ENCODE measurements at regions not wholly inside any gene's neighbourhood (a gene's known extent, or its start where the extent isn't known, plus 50 kb on each side); places are given as distances from the start of the nearest gene placed in this dataset.

GRCh38 chr4:125262502-125262901, 52.3 kb upstream of the FAT4 start:
- H3K9me3 ChIP-seq, result no peaks in the 10 kb centered on the region
- TF ChIP-seq, protein P1, sequence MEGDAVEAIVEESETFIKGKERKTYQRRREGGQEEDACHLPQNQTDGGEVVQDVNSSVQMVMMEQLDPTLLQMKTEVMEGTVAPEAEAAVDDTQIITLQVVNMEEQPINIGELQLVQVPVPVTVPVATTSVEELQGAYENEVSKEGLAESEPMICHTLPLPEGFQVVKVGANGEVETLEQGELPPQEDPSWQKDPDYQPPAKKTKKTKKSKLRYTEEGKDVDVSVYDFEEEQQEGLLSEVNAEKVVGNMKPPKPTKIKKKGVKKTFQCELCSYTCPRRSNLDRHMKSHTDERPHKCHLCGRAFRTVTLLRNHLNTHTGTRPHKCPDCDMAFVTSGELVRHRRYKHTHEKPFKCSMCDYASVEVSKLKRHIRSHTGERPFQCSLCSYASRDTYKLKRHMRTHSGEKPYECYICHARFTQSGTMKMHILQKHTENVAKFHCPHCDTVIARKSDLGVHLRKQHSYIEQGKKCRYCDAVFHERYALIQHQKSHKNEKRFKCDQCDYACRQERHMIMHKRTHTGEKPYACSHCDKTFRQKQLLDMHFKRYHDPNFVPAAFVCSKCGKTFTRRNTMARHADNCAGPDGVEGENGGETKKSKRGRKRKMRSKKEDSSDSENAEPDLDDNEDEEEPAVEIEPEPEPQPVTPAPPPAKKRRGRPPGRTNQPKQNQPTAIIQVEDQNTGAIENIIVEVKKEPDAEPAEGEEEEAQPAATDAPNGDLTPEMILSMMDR (IDR thresholded peaks at IDR 0.05), result no peak
- TF ChIP-seq POLR2A (IDR thresholded peaks at IDR 0.05), result no peak
- no peaks in the 10 kb centered on the region for H3K36me3 ChIP-seq
- H3K4me3 ChIP-seq, result no peak overlapping the region
- no peak overlapping the region for H3K27ac ChIP-seq
- no peaks in the 10 kb centered on the region for H3K4me1 ChIP-seq
- no peaks in the 10 kb centered on the region for H3K27me3 ChIP-seq
- DNase-seq, result no peak

DNA sequence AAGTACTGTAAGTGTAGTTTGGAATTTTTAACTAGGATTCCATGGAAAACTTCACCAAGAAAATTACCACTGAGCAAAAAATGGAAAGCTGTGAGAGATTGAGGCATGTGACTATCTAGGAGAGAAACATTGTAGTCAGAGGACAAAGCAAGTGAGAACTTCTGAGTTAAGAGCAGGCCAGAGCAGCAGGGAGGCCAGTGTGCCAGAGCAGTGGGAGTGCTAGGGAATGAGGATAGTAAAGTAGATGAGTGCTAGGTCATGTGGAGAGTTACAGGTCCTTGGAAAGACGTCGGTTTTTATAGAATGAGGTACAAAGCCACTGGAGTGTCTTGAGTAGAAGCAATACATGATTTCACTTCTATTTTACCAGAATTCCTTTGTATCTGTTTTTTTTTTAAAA, 52.7 kb upstream of the FAT4 start:
- DNase-seq, result no peak
- Histone ChIP-seq H3K4me3 (no peak overlapping the region), H3K9me3 (no peaks in the 10 kb centered on the region), H3K36me3 (no peaks in the 10 kb centered on the region), H3K27me3 (no peaks in the 10 kb centered on the region), H3K27ac (no peak overlapping the region), H3K4me1 (no peaks in the 10 kb centered on the region)
- TF ChIP-seq, protein P1 (IDR thresholded peaks at IDR 0.05), result no peak
- no peak for TF ChIP-seq POLR2A (IDR thresholded peaks at IDR 0.05)

GRCh38 chr4:125254106-125254505, 60.6 kb upstream of the FAT4 start:
- Histone ChIP-seq H3K4me3 (no peak overlapping the region), H3K27ac (no peak overlapping the region), H3K9me3 (no peaks in the 10 kb centered on the region), H3K4me1 (no peaks in the 10 kb centered on the region), H3K27me3 (no peaks in the 10 kb centered on the region), H3K36me3 (no peaks in the 10 kb centered on the region)
- TF ChIP-seq, protein P1 (IDR thresholded peaks at IDR 0.05), result no peak
- no peak for TF ChIP-seq POLR2A (IDR thresholded peaks at IDR 0.05)
- DNase-seq, result no peak

- no peak overlapping the region for H3K27ac ChIP-seq
- H3K9me3 ChIP-seq, result no peaks in the 10 kb centered on the region
- no peaks in the 10 kb centered on the region for H3K36me3 ChIP-seq
- DNase-seq, result no peak
- H3K27me3 ChIP-seq, result no peaks in the 10 kb centered on the region
- H3K4me3 ChIP-seq, result no peak overlapping the region
- H3K4me1 ChIP-seq, result no peaks in the 10 kb centered on the region
- no peak for TF ChIP-seq POLR2A (IDR thresholded peaks at IDR 0.05)
- TF ChIP-seq, protein P1 (IDR thresholded peaks at IDR 0.05), result peak in 1 of 6 experiments; percentile 12
Measured at GRCh38 chr4:125244848-125245450, 69.8 kb upstream of the FAT4 start.

DNA sequence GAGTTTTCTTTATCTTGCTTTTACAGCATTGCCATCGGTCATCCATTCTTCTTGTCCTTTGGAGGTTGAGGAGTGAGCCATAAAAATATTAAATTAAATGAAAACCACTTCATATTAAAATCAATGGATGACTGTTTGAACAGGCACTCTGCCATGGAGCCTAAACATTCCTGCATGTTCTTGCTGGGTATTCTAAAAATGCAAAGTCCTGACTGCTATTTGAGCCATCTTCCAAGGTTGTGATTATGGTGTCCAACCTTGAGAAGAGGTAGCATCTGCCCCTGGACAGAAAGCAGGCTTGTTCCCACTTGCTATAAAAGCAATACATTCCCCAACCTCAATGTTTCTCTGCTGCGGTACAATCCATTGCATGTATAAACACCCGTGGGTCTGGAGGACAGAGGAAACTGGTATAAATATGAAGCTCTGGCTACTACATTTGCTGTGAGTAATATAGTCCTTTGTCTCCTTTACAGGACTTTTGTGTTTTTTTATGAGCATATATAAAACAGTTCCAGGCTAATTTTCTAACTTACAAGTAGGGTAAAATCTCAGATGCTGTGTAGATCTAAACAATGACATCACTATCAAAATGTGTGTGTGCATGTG, 70.9 kb upstream of the FAT4 start:
- no peaks in the 10 kb centered on the region for H3K36me3 ChIP-seq
- no peaks in the 10 kb centered on the region for H3K27me3 ChIP-seq
- no peaks in the 10 kb centered on the region for H3K4me1 ChIP-seq
- H3K9me3 ChIP-seq, result no peaks in the 10 kb centered on the region
- H3K27ac ChIP-seq, result no peak overlapping the region
- TF ChIP-seq POLR2A (IDR thresholded peaks at IDR 0.05), result no peak
- TF ChIP-seq, protein P1 (IDR thresholded peaks at IDR 0.05), result no peak
- H3K4me3 ChIP-seq, result no peak overlapping the region
- DNase-seq, result no peak
